Fibroblast of skin of scalp (primary cell): ENCODE measurements at regions not wholly inside any gene's neighbourhood (a gene's known extent, or its start where the extent isn't known, plus 50 kb on each side); places are given as distances from the start of the nearest gene placed in this dataset.
"Not testable (repeated sequence)": the region's sequence is repeated elsewhere in the genome, so short reads cannot be mapped to it uniquely, and the experiment has no call there.

ENCODE experiments used
- DNase-seq: peaks from one replicate; pipeline ENCODE4 v3.0.0-alpha.2; 2013

- DNase-seq = not testable (repeated sequence)
These were observed 88.8 kb upstream of the MYLIP start for GRCh38 chr6:16039892-16040627.

- DNase-seq = no peak
These were observed 89.9 kb upstream of the MYLIP start for GRCh38 chr6:16038938-16039337.

- DNase-seq = no peak
These were observed 93.3 kb upstream of the MYLIP start for GRCh38 chr6:16035488-16036080.

- DNase-seq = no peak
These were observed 95.7 kb upstream of the MYLIP start for GRCh38 chr6:16033214-16033613.

- DNase-seq = no peak
These were observed 97.5 kb upstream of the MYLIP start for GRCh38 chr6:16031278-16031981.

- no peak for DNase-seq
These were observed 99.9 kb upstream of the MYLIP start for GRCh38 chr6:16028966-16029365.

- no peak for DNase-seq
These were observed 108.6 kb upstream of the MYLIP start for GRCh38 chr6:16020259-16020658.

GRCh38 chr6:16019462-16019861 lies 109.4 kb upstream of the MYLIP start:
- DNase-seq = no peak

GRCh38 chr6:16018626-16019025 lies 110.3 kb upstream of the MYLIP start:
- no peak for DNase-seq

- not testable (repeated sequence) for DNase-seq
These were observed 114.6 kb upstream of the MYLIP start for GRCh38 chr6:16014325-16014724.

GRCh38 chr6:16007146-16007545 lies 121.7 kb upstream of the MYLIP start:
- no peak for DNase-seq

GRCh38 chr6:16006681-16007080 lies 122.2 kb upstream of the MYLIP start:
- no peak for DNase-seq

- DNase-seq = no peak
These were observed 123.8 kb upstream of the MYLIP start for GRCh38 chr6:16004934-16005679.

- DNase-seq = no peak
These were observed 125.7 kb upstream of the MYLIP start for GRCh38 chr6:16003197-16003491.

- DNase-seq = no peak
These were observed 126.3 kb upstream of the MYLIP start for GRCh38 chr6:16002332-16003196.

GRCh38 chr6:16001158-16001557 lies 127.7 kb upstream of the MYLIP start:
- no peak for DNase-seq

GRCh38 chr6:15999201-15999600 lies 129.7 kb upstream of the MYLIP start:
- DNase-seq = no peak

- no peak for DNase-seq
These were observed 131.1 kb upstream of the MYLIP start for GRCh38 chr6:15997586-15998388.

- no peak for DNase-seq
These were observed 132.9 kb upstream of the MYLIP start for GRCh38 chr6:15996030-15996429.

- DNase-seq = no peak
These were observed 133.4 kb upstream of the MYLIP start for GRCh38 chr6:15995493-15995892.

GRCh38 chr6:15994814-15995459 lies 133.9 kb upstream of the MYLIP start:
- DNase-seq = no peak
